ENCODE measurements at regions not wholly inside any gene's neighbourhood (a gene's known extent, or its start where the extent isn't known, plus 50 kb on each side); places are given as distances from the start of the nearest gene placed in this dataset.

- TF ChIP-seq EZH2 (IDR thresholded peaks at IDR 0.05; ENCODE audit: borderline replicate concordance, low read length) (no peak), CTCF (IDR thresholded peaks at IDR 0.05; ENCODE audit: low read length) (no peak)
Measured at GRCh38 chr12:17416748-17417147, 673.2 kb downstream of the RERGL start.
